ENCODE measurements at regions not wholly inside any gene's neighbourhood (a gene's known extent, or its start where the extent isn't known, plus 50 kb on each side); places are given as distances from the start of the nearest gene placed in this dataset.

DNA sequence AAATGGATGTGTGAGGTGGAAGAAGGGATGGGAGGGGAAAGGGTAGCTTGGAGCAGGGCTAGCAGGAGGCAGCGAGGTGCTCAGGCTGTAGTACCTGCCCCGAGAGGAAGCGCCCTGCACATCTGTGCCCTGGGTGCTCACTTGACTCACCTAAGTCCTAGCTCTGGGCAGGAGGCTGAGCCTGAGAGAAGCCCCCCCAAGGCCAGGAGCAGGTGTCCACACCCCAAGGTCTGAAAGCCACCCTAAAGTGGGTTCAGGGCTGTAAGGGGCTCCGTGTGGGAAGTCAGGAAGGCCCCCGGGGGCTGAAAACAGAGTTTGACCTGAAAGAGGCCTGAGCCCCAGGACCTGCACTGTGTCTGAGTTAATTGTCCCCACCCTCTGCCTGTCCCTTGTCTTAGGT, 95.8 kb upstream of the PODXL start:
- TF ChIP-seq POLR2A (IDR thresholded peaks at IDR 0.05) (no peak), POLR2AphosphoS5 (IDR thresholded peaks at IDR 0.05) (no peak), EP300 (IDR thresholded peaks at IDR 0.05) (no peak)
- TF ChIP-seq, protein P1, sequence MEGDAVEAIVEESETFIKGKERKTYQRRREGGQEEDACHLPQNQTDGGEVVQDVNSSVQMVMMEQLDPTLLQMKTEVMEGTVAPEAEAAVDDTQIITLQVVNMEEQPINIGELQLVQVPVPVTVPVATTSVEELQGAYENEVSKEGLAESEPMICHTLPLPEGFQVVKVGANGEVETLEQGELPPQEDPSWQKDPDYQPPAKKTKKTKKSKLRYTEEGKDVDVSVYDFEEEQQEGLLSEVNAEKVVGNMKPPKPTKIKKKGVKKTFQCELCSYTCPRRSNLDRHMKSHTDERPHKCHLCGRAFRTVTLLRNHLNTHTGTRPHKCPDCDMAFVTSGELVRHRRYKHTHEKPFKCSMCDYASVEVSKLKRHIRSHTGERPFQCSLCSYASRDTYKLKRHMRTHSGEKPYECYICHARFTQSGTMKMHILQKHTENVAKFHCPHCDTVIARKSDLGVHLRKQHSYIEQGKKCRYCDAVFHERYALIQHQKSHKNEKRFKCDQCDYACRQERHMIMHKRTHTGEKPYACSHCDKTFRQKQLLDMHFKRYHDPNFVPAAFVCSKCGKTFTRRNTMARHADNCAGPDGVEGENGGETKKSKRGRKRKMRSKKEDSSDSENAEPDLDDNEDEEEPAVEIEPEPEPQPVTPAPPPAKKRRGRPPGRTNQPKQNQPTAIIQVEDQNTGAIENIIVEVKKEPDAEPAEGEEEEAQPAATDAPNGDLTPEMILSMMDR (IDR thresholded peaks at IDR 0.05): no peak
